Ishikawa (cell line): ENCODE measurements at regions not wholly inside any gene's neighbourhood (a gene's known extent, or its start where the extent isn't known, plus 50 kb on each side); places are given as distances from the start of the nearest gene placed in this dataset.

Source experiments
- CEBPB ChIP-seq: IDR thresholded peaks from 2 replicates; pipeline ENCODE4 v1.6.1; 2012
- CREB1 ChIP-seq: IDR thresholded peaks from 2 replicates; pipeline ENCODE4 v1.6.1; 2012; ENCODE audit warnings: low read depth
- EGR1 ChIP-seq: IDR thresholded peaks from 2 replicates; pipeline ENCODE4 v1.6.1; 2012
- EP300 ChIP-seq: IDR thresholded peaks from 2 replicates; pipeline ENCODE4 v1.6.1; 2012; ENCODE audit warnings: borderline replicate concordance
- FOXM1 ChIP-seq: IDR thresholded peaks from 2 replicates; pipeline ENCODE4 v1.6.1; 2012; ENCODE audit warnings: low read depth, borderline replicate concordance
- MAX ChIP-seq: IDR thresholded peaks from 2 replicates; pipeline ENCODE4 v1.6.1; 2012
- NFIC ChIP-seq: IDR thresholded peaks from 2 replicates; pipeline ENCODE4 v1.6.1; 2012
- RAD21 ChIP-seq: IDR thresholded peaks from 2 replicates; pipeline ENCODE4 v1.6.1; 2012; ENCODE audit warnings: low read depth
- REST ChIP-seq: IDR thresholded peaks from 2 replicates; pipeline ENCODE4 v1.6.1; 2012; ENCODE audit warnings: low read depth, mild to moderate bottlenecking
- TAF1 ChIP-seq: IDR thresholded peaks from 2 replicates; pipeline ENCODE4 v1.6.1; 2012; ENCODE audit warnings: low read depth, mild to moderate bottlenecking
- TCF12 ChIP-seq: IDR thresholded peaks from 2 replicates; pipeline ENCODE4 v1.6.1; 2012; ENCODE audit warnings: low read depth
- TEAD4 ChIP-seq: IDR thresholded peaks from 2 replicates; pipeline ENCODE4 v1.6.1; 2012
- USF1 ChIP-seq: IDR thresholded peaks from 2 replicates; pipeline ENCODE4 v1.6.1; 2012
- YY1 ChIP-seq: IDR thresholded peaks from 2 replicates; pipeline ENCODE4 v1.6.1; 2012; ENCODE audit warnings: low read depth
- ZBTB7A ChIP-seq: IDR thresholded peaks from 2 replicates; pipeline ENCODE4 v1.6.1; 2012; ENCODE audit warnings: low read depth

GRCh38 chr3:40827226-40827625, 302.5 kb downstream of the ZNF621 start:
- TF ChIP-seq NFIC (no peak), RAD21 (no peak), CEBPB (no peak), USF1 (no peak), EGR1 (no peak), MAX (no peak), TEAD4 (no peak), FOXM1 (no peak), REST (no peak), CREB1 (no peak), ZBTB7A (no peak), TAF1 (no peak), YY1 (no peak), EP300 (no peak), TCF12 (no peak)

DNA sequence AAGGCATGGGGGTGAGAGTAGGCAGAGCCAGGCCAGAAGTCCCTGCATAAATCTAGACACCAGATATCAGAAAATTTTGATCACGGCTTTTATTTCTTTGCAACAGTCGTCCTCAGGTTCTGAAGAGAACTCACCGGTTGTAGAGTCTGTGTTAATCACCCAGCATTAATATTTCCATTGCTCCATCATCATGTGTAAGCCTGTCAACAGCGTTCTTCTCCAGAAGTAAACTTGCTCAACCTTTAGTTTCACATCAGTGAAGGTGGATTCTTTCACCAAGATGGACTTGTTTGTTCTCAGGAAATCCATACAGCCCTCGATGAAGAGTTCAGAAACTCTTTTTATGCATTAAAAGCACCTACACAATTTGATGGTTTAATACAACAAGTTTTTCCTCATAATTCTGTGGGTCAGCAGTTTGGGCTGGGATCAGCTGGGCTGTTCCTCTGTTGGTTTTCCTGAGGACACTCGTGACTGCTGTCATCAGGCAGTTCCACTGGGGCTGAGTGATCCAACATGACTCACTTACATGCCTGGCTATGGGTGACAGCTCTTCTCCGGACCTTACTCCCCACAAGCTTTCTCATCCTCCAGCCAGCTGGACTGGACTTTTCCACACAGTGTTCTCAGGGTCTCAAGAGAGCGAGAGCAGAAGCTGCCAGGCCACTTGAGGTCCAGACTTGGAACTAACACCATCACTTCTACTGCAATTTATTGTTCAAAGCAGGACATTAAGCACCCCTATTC, 303.4 kb downstream of the ZNF621 start:
- TF ChIP-seq NFIC, result no peak

DNA sequence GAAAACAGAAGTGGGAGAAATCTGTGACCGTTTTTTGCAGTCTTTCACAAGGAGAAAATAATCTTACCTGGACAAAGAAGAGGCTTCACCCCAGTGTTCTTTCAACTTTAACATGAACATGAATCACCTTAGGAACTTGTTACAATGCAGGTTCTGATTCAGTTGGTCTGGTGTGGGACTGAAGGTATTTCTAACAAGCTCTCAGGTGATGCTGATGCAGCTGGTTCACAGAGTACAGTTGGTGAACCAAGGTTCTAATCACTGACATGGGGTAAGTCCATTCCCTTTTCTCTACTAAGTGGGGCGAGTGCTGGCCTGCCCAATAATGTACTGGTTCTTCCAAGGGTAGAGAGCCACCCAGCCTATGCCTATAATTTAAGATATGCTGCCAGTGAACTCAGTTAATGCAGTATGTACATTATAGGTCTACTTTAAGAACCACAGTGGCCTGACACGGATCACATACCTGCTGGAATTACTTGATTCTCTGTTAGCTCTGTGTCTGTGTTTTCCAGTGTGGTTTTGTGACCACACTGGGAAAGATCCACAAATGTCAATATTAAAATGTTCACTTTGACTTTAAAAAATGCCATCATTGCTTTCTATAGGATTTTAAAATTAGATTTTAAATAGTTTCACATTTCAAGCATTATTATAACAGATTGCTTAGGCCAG, 304.1 kb downstream of the ZNF621 start:
- TF ChIP-seq EP300 (no peak), YY1 (no peak), TAF1 (no peak)

GRCh38 chr3:40829876-40830275, 305.1 kb downstream of the ZNF621 start:
- TF ChIP-seq USF1, result no peak
- TF ChIP-seq TAF1, result no peak
- TF ChIP-seq ZBTB7A, result no peak
- TF ChIP-seq FOXM1, result no peak
- TF ChIP-seq EP300, result no peak
- TF ChIP-seq EGR1, result no peak
- TF ChIP-seq MAX, result no peak
- no peak for TF ChIP-seq CEBPB
- no peak for TF ChIP-seq REST
- no peak for TF ChIP-seq YY1
- TF ChIP-seq NFIC, result no peak
- TF ChIP-seq CREB1, result no peak
- TF ChIP-seq TCF12, result no peak
- TF ChIP-seq RAD21, result no peak
- TF ChIP-seq TEAD4, result no peak

DNA sequence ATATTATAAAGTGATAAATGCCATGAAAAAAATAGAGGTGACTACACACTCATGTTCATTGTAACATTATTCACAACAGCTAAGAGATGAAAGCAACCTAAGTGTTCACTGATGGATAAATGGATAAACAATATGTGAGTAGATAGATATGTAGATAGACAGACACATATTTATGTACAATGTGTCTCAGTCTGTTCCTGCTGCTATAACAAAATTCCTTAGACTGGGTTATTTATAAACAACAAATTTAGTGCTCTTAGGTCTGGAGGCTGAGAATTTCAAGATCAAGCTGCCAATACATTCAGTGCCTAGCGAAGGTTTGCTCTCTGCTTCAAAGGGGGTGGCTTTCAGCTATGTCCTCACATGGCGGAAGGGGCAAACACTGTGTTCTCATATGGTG, 312.5 kb downstream of the ZNF621 start:
- TF ChIP-seq CREB1, result no peak

- TF ChIP-seq TCF12, result no peak
- TF ChIP-seq USF1, result no peak
- TF ChIP-seq REST, result no peak
- no peak for TF ChIP-seq EP300
- no peak for TF ChIP-seq TEAD4
- no peak for TF ChIP-seq NFIC
- no peak for TF ChIP-seq TAF1
- no peak for TF ChIP-seq EGR1
- TF ChIP-seq CEBPB, result no peak
- no peak for TF ChIP-seq ZBTB7A
- no peak for TF ChIP-seq FOXM1
- no peak for TF ChIP-seq YY1
- TF ChIP-seq RAD21, result no peak
- TF ChIP-seq CREB1, result no peak
- TF ChIP-seq MAX, result no peak
Observed at GRCh38 chr3:40841131-40841530, 316.4 kb downstream of the ZNF621 start.
